Parathyroid adenoma (tissue), 2 donors: ENCODE measurements at regions not wholly inside any gene's neighbourhood (a gene's known extent, or its start where the extent isn't known, plus 50 kb on each side); places are given as distances from the start of the nearest gene placed in this dataset.

Experiments
- H2AFZ ChIP-seq: fragments of 300-600 bp; sonication (generic); one replicate; pipeline ENCODE4 v1.7.0; 2017; ENCODE audit warnings: antibody characterized with exemption, mild to moderate bottlenecking
- H3K27ac ChIP-seq: fragments of 300-600 bp; sonication (generic); one replicate; pipeline ENCODE4 v1.7.0; 2017
- H3K27me3 ChIP-seq: fragments of 300-600 bp; sonication (generic); one replicate; pipeline ENCODE4 v1.7.0; 2017; ENCODE audit warnings: low read length; ENCODE audit not compliant: control insufficient read depth, insufficient read depth
- H3K36me3 ChIP-seq: fragments of 300-600 bp; sonication (generic); one replicate; pipeline ENCODE4 v1.7.0; 2017; ENCODE audit warnings: low read length; ENCODE audit not compliant: control insufficient read depth, insufficient read depth
- H3K4me1 ChIP-seq: fragments of 300-600 bp; sonication (generic); one replicate; pipeline ENCODE4 v1.7.0; 2017; ENCODE audit warnings: control low read depth
- H3K4me2 ChIP-seq: fragments of 300-600 bp; sonication (generic); one replicate; pipeline ENCODE4 v1.7.0; 2017; ENCODE audit warnings: low read length
- H3K4me3 ChIP-seq: fragments of 300-600 bp; sonication (generic); one replicate; pipeline ENCODE4 v1.7.0; 2017; ENCODE audit warnings: low read depth, low read length
- H3K79me2 ChIP-seq: fragments of 300-600 bp; sonication (generic); one replicate; pipeline ENCODE4 v1.7.0; 2017; ENCODE audit warnings: control low read depth
- H3K9ac ChIP-seq: fragments of 300-600 bp; sonication (generic); one replicate; pipeline ENCODE4 v1.7.0; 2017; ENCODE audit warnings: mild to moderate bottlenecking
- H3K9me3 ChIP-seq: fragments of 300-600 bp; sonication (generic); one replicate; pipeline ENCODE4 v1.7.0; 2017; ENCODE audit warnings: low read length; ENCODE audit not compliant: control insufficient read depth
- CTCF ChIP-seq: fragments of 300-600 bp; sonication (generic); IDR thresholded peaks from one replicate; pipeline ENCODE4 v1.7.0; 2017; ENCODE audit warnings: antibody characterized with exemption, mild to moderate bottlenecking
- donor health status: primary hyperparathyroidism.

DNA sequence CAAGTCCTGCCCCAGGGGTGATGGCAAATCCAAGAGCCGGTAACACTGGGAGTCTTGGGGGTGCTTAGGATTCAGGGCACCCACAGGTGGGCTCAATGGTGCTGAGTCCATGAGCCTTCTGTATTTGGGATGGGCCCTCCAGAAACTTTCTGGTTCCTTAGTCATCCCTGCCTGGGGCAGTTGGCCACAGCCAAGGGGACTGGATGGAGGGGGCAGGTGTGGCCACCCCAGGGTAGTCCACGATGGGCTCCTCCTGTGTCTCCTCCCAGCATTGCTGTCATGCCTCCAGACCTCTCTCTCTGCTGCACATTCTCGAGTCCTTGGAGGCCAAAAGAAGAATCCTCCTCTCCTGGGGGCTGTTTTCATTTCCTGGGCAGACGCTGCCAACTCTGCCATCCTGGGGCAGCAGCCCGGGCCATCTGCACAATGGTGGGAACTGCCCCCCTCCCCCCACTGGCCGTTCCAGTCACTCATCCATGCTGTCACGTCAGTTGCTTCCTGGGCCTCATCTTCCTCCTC, 158.0 kb upstream of the TWIST2 start:
- Histone ChIP-seq H3K4me2 (no peak overlapping the region), H3K9ac (no peak overlapping the region), H3K9me3 (no peaks in the 10 kb centered on the region), H3K27ac (no peak overlapping the region), H2AFZ (no peak overlapping the region), H3K79me2 (no peaks in the 10 kb centered on the region), H3K36me3 (no peaks in the 10 kb centered on the region), H3K4me3 (no peak overlapping the region), H3K27me3 (no peaks in the 10 kb centered on the region), H3K4me1 (no peaks in the 10 kb centered on the region)
- TF ChIP-seq CTCF = no peak

DNA sequence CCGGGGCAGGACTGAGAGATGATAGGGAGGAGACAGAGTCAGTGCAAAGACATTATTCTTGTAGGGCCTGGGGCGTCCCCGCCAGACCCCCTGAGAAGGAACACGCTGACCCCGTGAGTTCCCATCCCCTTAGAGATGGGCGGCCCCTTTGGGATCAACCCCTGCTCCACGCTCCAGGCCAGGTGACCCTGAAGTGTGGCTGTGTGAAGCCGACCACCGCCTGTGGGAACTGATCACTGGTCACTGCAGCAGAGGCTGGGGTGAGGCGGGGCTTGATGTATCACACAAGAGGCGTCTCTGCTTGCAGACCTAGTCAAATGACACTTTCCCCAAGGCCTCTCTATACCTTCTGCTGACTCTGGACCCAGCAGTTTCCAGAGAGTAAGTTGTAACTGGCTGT, 157.4 kb upstream of the TWIST2 start:
- H3K4me2 ChIP-seq = no peak overlapping the region
- H3K9me3 ChIP-seq = no peaks in the 10 kb centered on the region
- H3K27ac ChIP-seq = no peak overlapping the region
- H3K4me3 ChIP-seq = no peak overlapping the region
- H3K27me3 ChIP-seq = no peaks in the 10 kb centered on the region
- no peak for TF ChIP-seq CTCF
- H3K4me1 ChIP-seq = no peaks in the 10 kb centered on the region
- no peak overlapping the region for H2AFZ ChIP-seq
- H3K36me3 ChIP-seq = no peaks in the 10 kb centered on the region
- H3K9ac ChIP-seq = no peak overlapping the region
- H3K79me2 ChIP-seq = no peaks in the 10 kb centered on the region

GRCh38 chr2:238691596-238692491, 156.0 kb upstream of the TWIST2 start:
- no peak for TF ChIP-seq CTCF

GRCh38 chr2:238692562-238692961, 155.3 kb upstream of the TWIST2 start:
- no peak overlapping the region for H3K4me2 ChIP-seq
- H3K79me2 ChIP-seq = no peaks in the 10 kb centered on the region
- H3K9me3 ChIP-seq = no peaks in the 10 kb centered on the region
- TF ChIP-seq CTCF = no peak
- H2AFZ ChIP-seq = no peak overlapping the region
- no peaks in the 10 kb centered on the region for H3K36me3 ChIP-seq
- H3K27me3 ChIP-seq = no peaks in the 10 kb centered on the region
- H3K9ac ChIP-seq = no peak overlapping the region
- no peaks in the 10 kb centered on the region for H3K4me1 ChIP-seq
- no peak overlapping the region for H3K4me3 ChIP-seq
- no peak overlapping the region for H3K27ac ChIP-seq

More at GRCh38 chr2:238691596-238692491, 156.0 kb upstream of the TWIST2 start:
- Histone ChIP-seq H3K27ac (no peak overlapping the region), H2AFZ (no peak overlapping the region), H3K4me2 (no peak overlapping the region), H3K36me3 (no peaks in the 10 kb centered on the region), H3K4me1 (no peaks in the 10 kb centered on the region), H3K4me3 (no peak overlapping the region), H3K79me2 (no peaks in the 10 kb centered on the region), H3K9me3 (no peaks in the 10 kb centered on the region), H3K27me3 (no peaks in the 10 kb centered on the region), H3K9ac (no peak overlapping the region)
